Muscle of leg (tissue), 3 donors: ENCODE measurements at regions not wholly inside any gene's neighbourhood (a gene's known extent, or its start where the extent isn't known, plus 50 kb on each side); places are given as distances from the start of the nearest gene placed in this dataset.

Experiments
- DNase-seq: peaks from one replicate; pipeline ENCODE4 v3.0.0; 2013
- H3K27ac ChIP-seq: one replicate; pipeline ENCODE4 v1.5.1; 2013; ENCODE audit warnings: mild to moderate bottlenecking, low read length, control low read depth
- H3K27me3 ChIP-seq: one replicate; pipeline ENCODE4 v1.6.1; 2013; ENCODE audit warnings: low read length; ENCODE audit not compliant: control insufficient read depth, insufficient read depth
- H3K36me3 ChIP-seq: one replicate; pipeline ENCODE4 v1.6.1; 2013; ENCODE audit warnings: low read length; ENCODE audit not compliant: control insufficient read depth, insufficient read depth
- H3K4me1 ChIP-seq: one replicate; pipeline ENCODE4 v1.6.1; 2013; ENCODE audit warnings: low read length; ENCODE audit not compliant: control insufficient read depth, insufficient read depth
- H3K4me3 ChIP-seq: one replicate; pipeline ENCODE4 v1.5.1; 2013; ENCODE audit warnings: low read length, control low read depth
- H3K9me3 ChIP-seq: replicated peaks from 2 replicates; pipeline ENCODE4 v1.6.1; 2013; ENCODE audit warnings: low read depth, low read length; ENCODE audit not compliant: control insufficient read depth
- WGBS: methylation state at CpG from one replicate; pipeline ENCODE4 v1.1.5; 2013; ENCODE audit warnings: missing lambda C conversion rate; ENCODE audit not compliant: insufficient coverage; 5-methylcytosine and 5-hydroxymethylcytosine counted together

DNA sequence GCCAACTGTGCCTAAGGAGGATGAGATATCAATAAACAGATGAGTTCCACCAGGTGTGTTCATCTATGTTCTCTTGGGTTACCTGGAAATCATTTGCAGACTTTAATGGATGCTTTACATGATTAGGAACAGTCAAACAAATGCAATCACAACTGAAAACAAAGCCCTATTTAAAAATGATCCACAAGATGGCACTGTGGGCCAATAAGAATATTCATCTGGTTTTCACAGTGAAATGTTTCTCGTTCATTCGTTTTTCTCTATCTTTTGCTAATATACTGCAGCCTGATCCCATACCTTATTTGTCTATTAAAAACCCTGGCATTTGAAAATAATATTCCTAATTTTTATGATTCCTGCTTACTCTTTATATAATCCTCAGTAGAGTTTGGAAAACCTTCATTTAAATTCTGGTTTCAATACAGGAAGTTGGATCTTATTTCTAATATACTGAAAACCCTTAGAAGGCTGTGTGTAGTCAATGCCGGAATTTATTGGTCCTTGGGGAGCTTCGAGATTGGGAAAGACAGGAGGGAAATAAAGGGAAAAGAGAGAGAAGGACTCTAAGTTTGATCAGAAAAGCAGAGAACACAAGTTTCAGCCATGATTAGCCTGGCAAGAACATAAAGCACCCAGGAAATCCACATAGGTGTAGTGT, 63.8 kb upstream of the TAPT1 start:
- H3K27me3 ChIP-seq: no peaks in the 10 kb centered on the region
- H3K4me3 ChIP-seq: no peak overlapping the region
- H3K27ac ChIP-seq: no peak overlapping the region
- DNase-seq: peak; percentile 74
- WGBS: 0% methylated on average over 1 of the region's 4 CpGs
- H3K4me1 ChIP-seq: peaks cover 5% of the 10 kb centered on the region
- H3K36me3 ChIP-seq: no peaks in the 10 kb centered on the region
- no peaks in the 10 kb centered on the region for H3K9me3 ChIP-seq

DNA sequence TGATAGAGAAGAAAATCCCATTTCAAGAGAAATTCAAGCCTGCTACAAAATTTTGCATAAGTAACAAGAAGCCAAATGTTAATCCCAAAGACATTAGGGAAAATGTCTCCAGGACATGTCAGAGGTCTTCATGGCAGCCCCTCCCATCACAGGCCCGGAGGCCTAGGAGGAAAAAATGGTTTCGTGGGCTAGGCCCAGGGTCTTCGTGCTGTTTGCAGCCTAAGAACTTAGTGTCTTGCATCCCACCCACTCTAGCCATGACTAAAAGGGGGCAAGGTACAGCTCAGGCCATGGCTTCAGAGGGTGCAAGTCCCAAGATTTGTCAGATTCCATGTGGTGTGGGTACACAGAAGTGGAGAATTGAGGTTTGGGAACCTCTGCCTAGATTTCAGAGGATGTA, 57.8 kb upstream of the TAPT1 start:
- H3K27me3 ChIP-seq: no peaks in the 10 kb centered on the region
- H3K27ac ChIP-seq: no peak overlapping the region
- no peak overlapping the region for H3K4me3 ChIP-seq
- WGBS: 79% methylated on average over 2 of the region's 3 CpGs
- no peaks in the 10 kb centered on the region for H3K4me1 ChIP-seq
- peaks cover 5% of the 10 kb centered on the region for H3K9me3 ChIP-seq
- H3K36me3 ChIP-seq: no peaks in the 10 kb centered on the region
- DNase-seq: no peak

DNA sequence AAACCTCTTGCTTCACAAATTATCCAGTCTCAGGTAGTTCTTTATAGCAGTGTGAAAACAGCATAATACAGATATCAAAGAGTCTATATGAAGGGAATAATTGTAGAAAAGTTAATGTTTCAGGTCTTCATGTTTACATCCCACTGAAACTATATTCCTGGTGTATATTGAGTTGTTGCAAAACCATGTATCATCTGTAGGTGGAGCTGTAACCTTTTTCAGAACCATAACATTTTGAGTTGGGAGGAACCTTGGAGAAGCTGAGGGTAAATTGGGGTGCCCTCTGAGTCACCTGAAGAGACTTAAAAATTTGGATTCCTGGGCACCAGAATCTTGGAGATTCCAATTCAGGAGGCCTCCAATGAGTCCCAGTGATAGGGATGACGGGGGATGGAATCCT, 51.9 kb upstream of the TAPT1 start:
- H3K36me3 ChIP-seq: no peaks in the 10 kb centered on the region

More for the DNA sequence above, 51.9 kb upstream of the TAPT1 start:
- H3K27ac ChIP-seq: no peak overlapping the region
- H3K4me1 ChIP-seq: no peaks in the 10 kb centered on the region
- H3K27me3 ChIP-seq: no peaks in the 10 kb centered on the region
- no CpG with 5 or more reads among the region's 1 CpG for WGBS
- no peak overlapping the region for H3K4me3 ChIP-seq
- H3K9me3 ChIP-seq: peaks cover 12% of the 10 kb centered on the region
- DNase-seq: no peak
